ENCODE measurements at regions not wholly inside any gene's neighbourhood (a gene's known extent, or its start where the extent isn't known, plus 50 kb on each side); places are given as distances from the start of the nearest gene placed in this dataset.
"Not testable (repeated sequence)": the region's sequence is repeated elsewhere in the genome, so short reads cannot be mapped to it uniquely, and the experiment has no call there.

DNA sequence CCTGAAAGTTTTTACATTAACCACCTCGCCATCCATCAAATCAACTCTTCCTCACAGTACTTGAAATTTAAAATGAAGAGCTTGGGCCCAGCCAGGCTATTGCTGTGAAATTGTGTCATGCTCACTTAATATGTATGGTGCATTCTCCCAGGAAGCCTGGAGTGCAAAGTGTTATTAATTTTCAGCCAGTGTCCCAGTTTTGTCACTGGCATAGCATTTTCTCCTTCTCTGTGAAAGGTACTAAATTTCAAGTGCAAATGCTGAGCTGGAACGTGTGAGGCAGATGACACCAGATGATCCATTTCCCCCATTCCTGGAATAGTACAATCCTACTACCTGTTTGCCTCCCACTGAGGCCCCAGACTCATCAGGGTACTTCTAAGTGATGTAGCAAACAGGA lies 397.6 kb upstream of the ACTBL2 start:
- no peak overlapping the region for H3K27ac ChIP-seq (ENCODE audit: low read length)
- ATAC-seq, result no peak
- H4K20me1 ChIP-seq (ENCODE audit: low read length), result no peaks in the 10 kb centered on the region
- H3F3A ChIP-seq (ENCODE audit: low read length, unreplicated experiment), result no peaks in the 10 kb centered on the region
- no peaks in the 10 kb centered on the region for H3K9me2 ChIP-seq (replicated peaks; ENCODE audit: low read length)
- BruUV-seq (replicated peaks), result no TSS peak
- ChIA-PET CTCF (no interaction called here), POLR2A (ENCODE audit: unreplicated experiment) (no interaction called here)
- no peak overlapping the region for H3K4me2 ChIP-seq (ENCODE audit: low read length)
- H3K4me1 ChIP-seq (ENCODE audit: insufficient read depth, low read length), result no peaks in the 10 kb centered on the region
- TF ChIP-seq EZH2phosphoT487 (IDR thresholded peaks at IDR 0.05; ENCODE audit: borderline replicate concordance, low read length) (no peak), EZH2 (IDR thresholded peaks at IDR 0.05; ENCODE audit: low read length, unreplicated experiment) (no peak)
- TF ChIP-seq, protein P1, sequence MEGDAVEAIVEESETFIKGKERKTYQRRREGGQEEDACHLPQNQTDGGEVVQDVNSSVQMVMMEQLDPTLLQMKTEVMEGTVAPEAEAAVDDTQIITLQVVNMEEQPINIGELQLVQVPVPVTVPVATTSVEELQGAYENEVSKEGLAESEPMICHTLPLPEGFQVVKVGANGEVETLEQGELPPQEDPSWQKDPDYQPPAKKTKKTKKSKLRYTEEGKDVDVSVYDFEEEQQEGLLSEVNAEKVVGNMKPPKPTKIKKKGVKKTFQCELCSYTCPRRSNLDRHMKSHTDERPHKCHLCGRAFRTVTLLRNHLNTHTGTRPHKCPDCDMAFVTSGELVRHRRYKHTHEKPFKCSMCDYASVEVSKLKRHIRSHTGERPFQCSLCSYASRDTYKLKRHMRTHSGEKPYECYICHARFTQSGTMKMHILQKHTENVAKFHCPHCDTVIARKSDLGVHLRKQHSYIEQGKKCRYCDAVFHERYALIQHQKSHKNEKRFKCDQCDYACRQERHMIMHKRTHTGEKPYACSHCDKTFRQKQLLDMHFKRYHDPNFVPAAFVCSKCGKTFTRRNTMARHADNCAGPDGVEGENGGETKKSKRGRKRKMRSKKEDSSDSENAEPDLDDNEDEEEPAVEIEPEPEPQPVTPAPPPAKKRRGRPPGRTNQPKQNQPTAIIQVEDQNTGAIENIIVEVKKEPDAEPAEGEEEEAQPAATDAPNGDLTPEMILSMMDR (conservative IDR thresholded peaks at IDR 0.05; ENCODE audit: low read depth, low read length), result no peak
- H3K4me3 ChIP-seq (ENCODE audit: low read length), result no peak overlapping the region
- intact Hi-C loops (cut with micrococcal nuclease), result loop anchor here (10.0 kb wide), 1 partner anchor 55 kb away; no protein-coding TSS in a partner anchor
- no peaks in the 10 kb centered on the region for H3K36me3 ChIP-seq (ENCODE audit: low read depth, low read length)
- DNase-seq, result no peak
- no peak overlapping the region for H2AFZ ChIP-seq (ENCODE audit: low read length)
- no peaks in the 10 kb centered on the region for H3K9me3 ChIP-seq (ENCODE audit: low read length)
- no peaks in the 10 kb centered on the region for H3K79me2 ChIP-seq (ENCODE audit: low read length)
- no peaks in the 10 kb centered on the region for H3K27me3 ChIP-seq (ENCODE audit: low read length)
- H3K9ac ChIP-seq (ENCODE audit: low read length), result no peak overlapping the region

DNA sequence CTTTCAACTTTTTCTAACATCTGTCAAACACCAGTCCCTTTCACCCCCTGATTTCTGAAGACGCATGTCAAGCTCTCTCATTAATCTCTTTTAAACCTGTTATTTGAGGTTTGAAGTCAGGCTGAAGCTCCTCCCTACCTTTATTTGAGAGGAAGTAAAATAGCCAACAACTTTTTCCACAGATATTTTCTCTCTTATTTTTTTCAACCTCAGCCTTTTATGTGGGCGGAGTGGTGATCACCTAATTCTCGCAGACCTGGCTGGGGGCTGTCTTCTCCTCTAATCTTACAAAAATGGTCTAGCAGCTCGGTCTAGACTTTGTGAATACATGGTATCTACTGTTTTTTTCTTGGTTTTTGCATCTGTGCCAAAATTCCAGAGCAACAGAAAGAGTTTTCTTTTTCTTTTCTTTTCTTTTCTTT lies 395.7 kb upstream of the ACTBL2 start:
- no peaks in the 10 kb centered on the region for H3K36me3 ChIP-seq (ENCODE audit: low read depth, low read length)
- DNase-seq (no peak), ATAC-seq (no peak)
- intact Hi-C loops (cut with micrococcal nuclease), result no loop called here
- no peak overlapping the region for H2AFZ ChIP-seq (ENCODE audit: low read length)
- no peaks in the 10 kb centered on the region for H3K9me2 ChIP-seq (replicated peaks; ENCODE audit: low read length)
- H3K79me2 ChIP-seq (ENCODE audit: low read length), result no peaks in the 10 kb centered on the region
- no TSS peak for BruUV-seq (replicated peaks)
- POLR2A ChIA-PET (ENCODE audit: unreplicated experiment), result no interaction called here
- CTCF ChIA-PET, result no interaction called here
- TF ChIP-seq, protein P1 (conservative IDR thresholded peaks at IDR 0.05; ENCODE audit: low read depth, low read length), result no peak
- TF ChIP-seq EZH2phosphoT487 (IDR thresholded peaks at IDR 0.05; ENCODE audit: borderline replicate concordance, low read length) (no peak), EZH2 (IDR thresholded peaks at IDR 0.05; ENCODE audit: low read length, unreplicated experiment) (no peak)
- no peak overlapping the region for H3K4me3 ChIP-seq (ENCODE audit: low read length)
- H3K4me1 ChIP-seq (ENCODE audit: insufficient read depth, low read length), result no peaks in the 10 kb centered on the region
- H3K27ac ChIP-seq (ENCODE audit: low read length), result no peak overlapping the region
- no peak overlapping the region for H3K4me2 ChIP-seq (ENCODE audit: low read length)
- no peak overlapping the region for H3K9ac ChIP-seq (ENCODE audit: low read length)
- no peaks in the 10 kb centered on the region for H4K20me1 ChIP-seq (ENCODE audit: low read length)
- H3K27me3 ChIP-seq (ENCODE audit: low read length), result no peaks in the 10 kb centered on the region
- H3K9me3 ChIP-seq (ENCODE audit: low read length), result no peaks in the 10 kb centered on the region
- H3F3A ChIP-seq (ENCODE audit: low read length, unreplicated experiment), result no peaks in the 10 kb centered on the region

DNA sequence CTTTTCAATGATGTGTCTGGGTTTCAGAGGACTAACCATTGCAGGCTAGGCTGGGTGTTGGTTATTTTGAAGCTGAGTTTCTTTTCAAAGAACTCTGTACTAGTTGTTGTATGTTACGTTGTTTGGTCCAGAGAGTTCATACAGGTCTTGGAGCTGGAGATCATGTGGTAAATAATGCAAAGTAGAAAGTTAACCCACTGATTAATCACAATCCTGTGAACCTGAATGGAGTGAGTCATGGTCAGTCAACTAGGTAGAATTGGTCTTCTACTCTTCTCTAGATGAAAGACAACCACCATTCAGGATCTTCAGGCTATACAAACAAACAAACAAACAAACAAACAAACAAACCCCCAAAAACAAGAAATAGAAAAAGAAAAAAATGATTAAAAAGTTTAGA lies 388.9 kb upstream of the ACTBL2 start:
- no TSS peak for BruUV-seq (replicated peaks)
- Histone ChIP-seq H3K27me3 (ENCODE audit: low read length) (no peaks in the 10 kb centered on the region), H3K4me1 (ENCODE audit: insufficient read depth, low read length) (no peaks in the 10 kb centered on the region), H3K9me3 (ENCODE audit: low read length) (no peaks in the 10 kb centered on the region), H3K4me2 (ENCODE audit: low read length) (no peak overlapping the region), H3K9ac (ENCODE audit: low read length) (no peak overlapping the region), H3K79me2 (ENCODE audit: low read length) (no peaks in the 10 kb centered on the region), H2AFZ (ENCODE audit: low read length) (no peak overlapping the region), H3F3A (ENCODE audit: low read length, unreplicated experiment) (no peaks in the 10 kb centered on the region), H4K20me1 (ENCODE audit: low read length) (no peaks in the 10 kb centered on the region), H3K27ac (ENCODE audit: low read length) (no peak overlapping the region), H3K4me3 (ENCODE audit: low read length) (no peak overlapping the region), H3K36me3 (ENCODE audit: low read depth, low read length) (no peaks in the 10 kb centered on the region), H3K9me2 (replicated peaks; ENCODE audit: low read length) (no peaks in the 10 kb centered on the region)
- intact Hi-C loops (cut with micrococcal nuclease), result no loop called here
- ChIA-PET CTCF (no interaction called here), POLR2A (ENCODE audit: unreplicated experiment) (no interaction called here)
- no peak for ATAC-seq
- TF ChIP-seq EZH2 (IDR thresholded peaks at IDR 0.05; ENCODE audit: low read length, unreplicated experiment), result no peak
- TF ChIP-seq, protein P1 (conservative IDR thresholded peaks at IDR 0.05; ENCODE audit: low read depth, low read length), result no peak
- no peak for TF ChIP-seq EZH2phosphoT487 (IDR thresholded peaks at IDR 0.05; ENCODE audit: borderline replicate concordance, low read length)
- DNase-seq, result peak; percentile 18

DNA sequence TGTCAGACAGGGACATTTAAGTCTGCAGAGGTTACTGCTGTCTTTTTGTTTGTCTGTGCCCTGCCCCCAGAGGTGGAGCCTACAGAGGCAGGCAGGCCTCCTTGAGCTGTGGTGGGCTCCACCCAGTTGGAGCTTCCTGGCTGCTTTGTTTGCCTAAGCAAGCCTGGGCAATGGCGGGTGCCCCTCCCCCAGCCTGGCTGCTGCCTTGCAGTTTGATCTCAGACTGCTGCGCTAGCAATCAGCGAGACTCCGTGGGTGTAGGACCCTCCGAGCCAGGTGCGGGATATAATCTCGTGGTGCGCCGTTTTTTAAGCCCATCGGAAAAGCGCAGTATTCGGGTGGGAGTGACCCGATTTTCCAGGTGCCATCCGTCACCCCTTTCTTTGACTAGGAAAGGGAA lies 387.7 kb upstream of the ACTBL2 start:
- H3K27ac ChIP-seq (ENCODE audit: low read length); H3F3A ChIP-seq (ENCODE audit: low read length, unreplicated experiment); H4K20me1 ChIP-seq (ENCODE audit: low read length); H3K27me3 ChIP-seq (ENCODE audit: low read length); H3K9ac ChIP-seq (ENCODE audit: low read length); H2AFZ ChIP-seq (ENCODE audit: low read length); intact Hi-C loops (cut with micrococcal nuclease); H3K4me3 ChIP-seq (ENCODE audit: low read length); H3K36me3 ChIP-seq (ENCODE audit: low read depth, low read length); CTCF ChIA-PET; H3K4me1 ChIP-seq (ENCODE audit: insufficient read depth, low read length); H3K4me2 ChIP-seq (ENCODE audit: low read length); POLR2A ChIA-PET (ENCODE audit: unreplicated experiment); H3K79me2 ChIP-seq (ENCODE audit: low read length); BruUV-seq (replicated peaks); DNase-seq; H3K9me2 ChIP-seq (replicated peaks; ENCODE audit: low read length); ATAC-seq; H3K9me3 ChIP-seq (ENCODE audit: low read length): not testable (repeated sequence)

All from PC-3 (cell line).